ENCODE measurements at regions not wholly inside any gene's neighbourhood (a gene's known extent, or its start where the extent isn't known, plus 50 kb on each side); places are given as distances from the start of the nearest gene placed in this dataset.

GRCh38 chr3:33932010-33932764, 133.8 kb downstream of the PDCD6IP start:
- TF ChIP-seq CTCF (IDR thresholded peaks at IDR 0.05; ENCODE audit: low read depth, low read length): no peak
- no peak for DNase-seq (ENCODE audit: low read depth in 2 of 2)
- no peak overlapping the region for H3K4me3 ChIP-seq (replicated peaks in 1 of 2; ENCODE audit: low read depth in 2 of 2, low read length in 2 of 2)

- no peak overlapping the region for H3K4me3 ChIP-seq (replicated peaks in 1 of 2; ENCODE audit: low read depth in 2 of 2, low read length in 2 of 2)
Measured at GRCh38 chr3:33936171-33936920, 137.9 kb downstream of the PDCD6IP start.

GRCh38 chr3:33936921-33937525, 138.6 kb downstream of the PDCD6IP start:
- no peak overlapping the region for H3K4me3 ChIP-seq (replicated peaks in 1 of 2; ENCODE audit: low read depth in 2 of 2, low read length in 2 of 2)
- no peak for DNase-seq (ENCODE audit: low read depth in 2 of 2)
- TF ChIP-seq CTCF (IDR thresholded peaks at IDR 0.05; ENCODE audit: low read depth, low read length): no peak

More at GRCh38 chr3:33936171-33936920, 137.9 kb downstream of the PDCD6IP start:
- no peak for DNase-seq (ENCODE audit: low read depth in 2 of 2)
- TF ChIP-seq CTCF (IDR thresholded peaks at IDR 0.05; ENCODE audit: low read depth, low read length): no peak

GRCh38 chr3:33937628-33938027, 139.2 kb downstream of the PDCD6IP start:
- no peak for TF ChIP-seq CTCF (IDR thresholded peaks at IDR 0.05; ENCODE audit: low read depth, low read length)
- DNase-seq (ENCODE audit: low read depth in 2 of 2): no peak
- no peak overlapping the region for H3K4me3 ChIP-seq (replicated peaks in 1 of 2; ENCODE audit: low read depth in 2 of 2, low read length in 2 of 2)

GRCh38 chr3:33940149-33940548, 141.7 kb downstream of the PDCD6IP start:
- H3K4me3 ChIP-seq (replicated peaks in 1 of 2; ENCODE audit: low read depth in 2 of 2, low read length in 2 of 2): no peak overlapping the region
- peak in 1 of 2 donors; percentile 45 for DNase-seq (ENCODE audit: low read depth in 2 of 2)
- no peak for TF ChIP-seq CTCF (IDR thresholded peaks at IDR 0.05; ENCODE audit: low read depth, low read length)

- TF ChIP-seq CTCF (IDR thresholded peaks at IDR 0.05; ENCODE audit: low read depth, low read length): no peak
- DNase-seq (ENCODE audit: low read depth in 2 of 2): no peak
- no peak overlapping the region for H3K4me3 ChIP-seq (replicated peaks in 1 of 2; ENCODE audit: low read depth in 2 of 2, low read length in 2 of 2)
Measured at GRCh38 chr3:33940736-33941135, 142.3 kb downstream of the PDCD6IP start.
